B cell (primary cell): ENCODE measurements at regions not wholly inside any gene's neighbourhood (a gene's known extent, or its start where the extent isn't known, plus 50 kb on each side); places are given as distances from the start of the nearest gene placed in this dataset.

Source experiments
- ATAC-seq: fragments of 200-7000 bp; cut with Tn5 transposase; one replicate; pipeline ENCODE4 v1.10.0; 2021; ENCODE audit warnings: low read depth, mild to moderate bottlenecking, moderate number of reproducible peaks, moderate library complexity
- CTCF ChIA-PET: fragments of 350-600 bp; sonication (Branson Sonifier 250); formaldehyde crosslinking; loops from one replicate; lab custom pipeline; 2021; ENCODE audit warnings: antibody characterized with exemption, inconsistent platforms; lab: Charles Lee
- POLR2A ChIA-PET: fragments of 350-600 bp; sonication (Branson Sonifier 250); formaldehyde crosslinking; loops from one replicate; lab custom pipeline; 2021; ENCODE audit warnings: antibody characterized with exemption; lab: Charles Lee
- DNase-seq: peaks from one replicate; pipeline ENCODE4 v3.0.0; 2013
- H2AFZ ChIP-seq: 2 replicates; pipeline ENCODE4 v1.6.1; 2012; ENCODE audit warnings: mild to moderate bottlenecking, low read depth, low read length; ENCODE audit not compliant: insufficient read depth, poor library complexity, severe bottlenecking
- H3K27ac ChIP-seq, 2 donors: 1 replicate in 1 of 2; 2 replicates in 1 of 2; pipeline ENCODE4 v1.5.1; 2012 to 2013; ENCODE audit warnings: low read length in 2 of 2, mild to moderate bottlenecking in 2 of 2, moderate library complexity in 1 of 2
- H3K27me3 ChIP-seq, 4 experiments: fragments of 200-600 bp in 1 of 4; sonication (generic) in 1 of 4; replicated peaks in 1 of 4; 1 replicate in 2 of 4; 2 replicates in 2 of 4; pipeline versions ENCODE4 v1.6.1 to v1.7.0; 2013 to 2016; ENCODE audit warnings: low read length in 3 of 4, mild to moderate bottlenecking in 2 of 4, mixed read lengths in 1 of 4, moderate library complexity in 1 of 4; ENCODE audit not compliant: insufficient read depth in 4 of 4, control insufficient read depth in 3 of 4; ENCODE audit errors: control extremely low read depth in 1 of 4
- H3K36me3 ChIP-seq, 2 experiments: replicated peaks in 1 of 2; 1 replicate in 1 of 2; 2 replicates in 1 of 2; pipeline versions ENCODE4 v1.6.1 to v1.7.1; 2013; ENCODE audit warnings: low read length in 1 of 2; ENCODE audit not compliant: insufficient read depth in 2 of 2, control insufficient read depth in 1 of 2; ENCODE audit errors: control extremely low read depth in 1 of 2, extremely low read depth in 1 of 2
- H3K4me1 ChIP-seq, 2 donors: fragments of 200-600 bp in 1 of 2; sonication (generic) in 1 of 2; 1 replicate in 1 of 2; 2 replicates in 1 of 2; pipeline versions ENCODE4 v1.5.1 to v1.6.1; 2013 to 2017; ENCODE audit warnings: low read length in 2 of 2; ENCODE audit not compliant: control insufficient read depth in 2 of 2, insufficient read depth in 2 of 2
- H3K4me2 ChIP-seq: replicated peaks from 2 replicates; pipeline ENCODE3; 2012; ENCODE audit warnings: mild to moderate bottlenecking, low read depth, low read length; ENCODE audit not compliant: poor library complexity, severe bottlenecking
- H3K4me3 ChIP-seq, 5 experiments: fragments of 200-600 bp in 1 of 5; sonication (generic) in 1 of 5; 1 replicate in 3 of 5; 2 replicates in 2 of 5; pipeline versions ENCODE4 v1.5.1 to v1.7.0; 2011 to 2016; ENCODE audit warnings: low read length in 4 of 5, mild to moderate bottlenecking in 4 of 5, low read depth in 2 of 5, control low read depth in 1 of 5, moderate library complexity in 1 of 5; ENCODE audit not compliant: insufficient read depth in 1 of 5; ENCODE audit errors: control extremely low read depth in 1 of 5, extremely low read depth in 1 of 5
- H3K79me2 ChIP-seq: fragments of 200-600 bp; sonication (generic); one replicate; pipeline ENCODE4 v1.6.0; 2016; ENCODE audit warnings: low read length; ENCODE audit not compliant: control insufficient read depth, insufficient read depth
- H3K9ac ChIP-seq: fragments of 200-600 bp; sonication (generic); 2 replicates; pipeline ENCODE4 v1.6.1; 2017; ENCODE audit warnings: mild to moderate bottlenecking, low read length, moderate library complexity
- H3K9me3 ChIP-seq, 3 donors: one replicate each; pipeline versions ENCODE4 v1.6.1 to v1.7.1; 2013; ENCODE audit warnings: low read length in 2 of 3; ENCODE audit not compliant: control insufficient read depth in 2 of 3, insufficient read depth in 1 of 3; ENCODE audit errors: control extremely low read depth in 1 of 3
- H4K20me1 ChIP-seq: 2 replicates; pipeline ENCODE4 v1.6.0; 2012; ENCODE audit warnings: mild to moderate bottlenecking, low read length; ENCODE audit not compliant: insufficient read depth, control insufficient read depth, poor library complexity, severe bottlenecking
- H3K27ac Mint-ChIP-seq: one replicate; pipeline ENCODE4 v1.8.0; 2021; ENCODE audit warnings: mixed read lengths
- H3K27me3 Mint-ChIP-seq: one replicate; pipeline ENCODE4 v1.8.0; 2021; ENCODE audit warnings: mixed read lengths
- H3K4me1 Mint-ChIP-seq: one replicate; pipeline ENCODE4 v1.8.0; 2021; ENCODE audit warnings: mixed read lengths
- H3K4me3 Mint-ChIP-seq: one replicate; pipeline ENCODE4 v1.8.0; 2021; ENCODE audit warnings: mixed read lengths
- H3K9me3 Mint-ChIP-seq: one replicate; pipeline ENCODE4 v1.8.0; 2022; ENCODE audit warnings: mixed read lengths; ENCODE audit not compliant: insufficient read depth
- EZH2 ChIP-seq: IDR thresholded peaks from 2 replicates; pipeline ENCODE4 v1.6.1; 2012; ENCODE audit warnings: borderline replicate concordance, low read depth, mild to moderate bottlenecking, moderate library complexity, low read length; ENCODE audit not compliant: insufficient read depth, poor library complexity, severe bottlenecking
- WGBS: methylation state at CpG from one replicate; pipeline ENCODE4 v1.1.5; 2013; ENCODE audit warnings: missing lambda C conversion rate; ENCODE audit not compliant: insufficient coverage; 5-methylcytosine and 5-hydroxymethylcytosine counted together
- intact Hi-C: fragments of 100-400 bp; cut with micrococcal nuclease; formaldehyde crosslinking; loops from one replicate; pipeline ENCODE4 v1.10.0; 2022
- TF ChIP-seq, protein P1 (sequence below): fragments of 200-600 bp; IDR thresholded peaks from one replicate; pipeline ENCODE4 v1.8.0; 2022; ENCODE audit warnings: antibody characterized with exemption, mild to moderate bottlenecking

DNA sequence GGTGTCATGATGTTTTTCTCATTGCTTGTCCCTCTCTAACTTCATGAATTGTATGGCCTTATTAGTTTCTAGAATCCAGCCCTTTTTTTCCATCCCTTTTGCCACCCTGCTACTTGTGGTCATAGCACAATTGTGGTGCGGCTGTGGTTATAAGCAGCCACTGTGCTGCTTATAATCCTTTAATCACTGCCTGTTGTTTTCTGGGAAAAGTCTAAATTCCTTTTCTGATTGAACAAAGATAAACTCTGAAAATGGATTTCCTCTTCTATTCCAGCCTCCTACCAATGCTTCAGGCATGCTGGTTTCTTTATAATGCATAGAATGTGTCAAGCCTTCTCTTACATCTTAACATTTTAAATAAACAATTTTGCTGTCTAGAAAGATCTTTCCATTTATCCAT is 319.5 kb downstream of the C3orf38 start:
- Mint-ChIP-seq H3K4me3 (no peak overlapping the region), H3K9me3 (no peaks in the 10 kb centered on the region), H3K27ac (no peak overlapping the region), H3K4me1 (no peaks in the 10 kb centered on the region), H3K27me3 (no peaks in the 10 kb centered on the region)
- intact Hi-C loops: no loop called here
- Histone ChIP-seq H3K9ac (no peak overlapping the region), H3K27me3 (no peaks in the 10 kb centered on the region), H3K36me3 (no peaks in the 10 kb centered on the region), H3K79me2 (no peaks in the 10 kb centered on the region), H3K4me1 (no peaks in the 10 kb centered on the region), H3K27ac (no peak overlapping the region), H3K4me3 (no peak overlapping the region), H4K20me1 (no peaks in the 10 kb centered on the region), H3K9me3 (peaks cover 0 to 3% (median 2%) of the 10 kb centered on the region in 3 donors), H3K4me2 (no peak overlapping the region), H2AFZ (no peak overlapping the region)
- no peak for ATAC-seq
- ChIA-PET POLR2A (no interaction called here), CTCF (no interaction called here)
- no peak for DNase-seq
- no CpG with 5 or more reads among the region's 1 CpG for WGBS
- no peak for TF ChIP-seq EZH2
- TF ChIP-seq, protein P1, sequence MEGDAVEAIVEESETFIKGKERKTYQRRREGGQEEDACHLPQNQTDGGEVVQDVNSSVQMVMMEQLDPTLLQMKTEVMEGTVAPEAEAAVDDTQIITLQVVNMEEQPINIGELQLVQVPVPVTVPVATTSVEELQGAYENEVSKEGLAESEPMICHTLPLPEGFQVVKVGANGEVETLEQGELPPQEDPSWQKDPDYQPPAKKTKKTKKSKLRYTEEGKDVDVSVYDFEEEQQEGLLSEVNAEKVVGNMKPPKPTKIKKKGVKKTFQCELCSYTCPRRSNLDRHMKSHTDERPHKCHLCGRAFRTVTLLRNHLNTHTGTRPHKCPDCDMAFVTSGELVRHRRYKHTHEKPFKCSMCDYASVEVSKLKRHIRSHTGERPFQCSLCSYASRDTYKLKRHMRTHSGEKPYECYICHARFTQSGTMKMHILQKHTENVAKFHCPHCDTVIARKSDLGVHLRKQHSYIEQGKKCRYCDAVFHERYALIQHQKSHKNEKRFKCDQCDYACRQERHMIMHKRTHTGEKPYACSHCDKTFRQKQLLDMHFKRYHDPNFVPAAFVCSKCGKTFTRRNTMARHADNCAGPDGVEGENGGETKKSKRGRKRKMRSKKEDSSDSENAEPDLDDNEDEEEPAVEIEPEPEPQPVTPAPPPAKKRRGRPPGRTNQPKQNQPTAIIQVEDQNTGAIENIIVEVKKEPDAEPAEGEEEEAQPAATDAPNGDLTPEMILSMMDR: no peak

DNA sequence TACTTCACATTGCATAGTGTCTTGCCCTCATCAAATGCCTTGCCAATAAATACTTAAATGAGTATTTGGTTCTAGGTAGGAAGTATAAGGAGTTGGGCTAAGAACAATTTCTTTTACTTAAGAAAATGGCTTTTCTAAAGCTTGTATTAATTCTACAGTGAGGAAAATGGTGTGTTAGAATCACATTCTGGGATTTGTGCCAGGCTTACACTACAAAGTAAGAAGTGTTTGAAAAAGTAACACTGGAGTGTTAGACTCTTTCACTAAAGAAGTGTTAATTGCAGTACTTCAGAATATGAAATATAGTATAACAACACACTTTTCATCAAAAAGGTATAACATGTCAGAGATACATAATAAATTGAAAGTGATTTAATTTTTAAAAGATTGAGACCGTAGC is 328.7 kb downstream of the C3orf38 start:
- POLR2A ChIA-PET: no interaction called here
- Histone ChIP-seq H3K27ac (no peak overlapping the region), H3K4me2 (no peak overlapping the region), H3K27me3 (peaks cover 0 to 7% (median 0%) of the 10 kb centered on the region in 4 experiments), H3K36me3 (no peaks in the 10 kb centered on the region), H3K4me1 (no peaks in the 10 kb centered on the region), H3K9ac (no peak overlapping the region), H3K79me2 (no peaks in the 10 kb centered on the region), H4K20me1 (no peaks in the 10 kb centered on the region), H2AFZ (no peak overlapping the region), H3K9me3 (peaks cover 0 to 1% (median 0%) of the 10 kb centered on the region in 3 donors), H3K4me3 (no peak overlapping the region)
- H3K27ac Mint-ChIP-seq: no peak overlapping the region
- intact Hi-C loops: no loop called here
- no peak overlapping the region for H3K4me3 Mint-ChIP-seq
- ATAC-seq (no peak), DNase-seq (no peak)
- no peaks in the 10 kb centered on the region for H3K9me3 Mint-ChIP-seq
- H3K4me1 Mint-ChIP-seq: no peaks in the 10 kb centered on the region
- TF ChIP-seq, protein P1: no peak
- TF ChIP-seq EZH2: no peak
- no CpG with 5 or more reads among the region's 1 CpG for WGBS
- CTCF ChIA-PET: no interaction called here
- H3K27me3 Mint-ChIP-seq: peaks cover 12% of the 10 kb centered on the region
